ENCODE measurements at regions not wholly inside any gene's neighbourhood (a gene's known extent, or its start where the extent isn't known, plus 50 kb on each side); places are given as distances from the start of the nearest gene placed in this dataset.

GRCh38 chr1:107000902-107001301 lies 55.6 kb upstream of the PRMT6 start:
- no peak for TF ChIP-seq TAF1 (IDR thresholded peaks at IDR 0.05; ENCODE audit: borderline replicate concordance, insufficient read depth, low read length)
- no peak for TF ChIP-seq POLR2AphosphoS5 (IDR thresholded peaks at IDR 0.05; ENCODE audit: low read depth, low read length)
- no peak for TF ChIP-seq SIN3A (IDR thresholded peaks at IDR 0.05; ENCODE audit: borderline replicate concordance, insufficient read depth, low read length)
- no peak for TF ChIP-seq REST (IDR thresholded peaks at IDR 0.05; ENCODE audit: insufficient read depth in 1 of 2, low read depth in 2 of 2, low read length in 2 of 2)
- no peak for TF ChIP-seq FOXP2 (optimal IDR thresholded peaks at IDR 0.05; ENCODE audit: borderline replicate concordance, extremely low read depth, extremely low read length, insufficient read depth)
